Endodermal cell (in vitro differentiated cells): ENCODE measurements at regions not wholly inside any gene's neighbourhood (a gene's known extent, or its start where the extent isn't known, plus 50 kb on each side); places are given as distances from the start of the nearest gene placed in this dataset.

Source experiments
- DNase-seq: peaks from one replicate; pipeline ENCODE4 v3.0.0-alpha.2; 2017
- H3K27ac ChIP-seq: 2 replicates; pipeline ENCODE4 v1.5.1; 2013; ENCODE audit warnings: mild to moderate bottlenecking, low read depth, low read length, moderate library complexity
- H3K27me3 ChIP-seq: 2 replicates; pipeline ENCODE4 v1.6.1; 2013; ENCODE audit warnings: mild to moderate bottlenecking, low read length, moderate library complexity; ENCODE audit not compliant: insufficient read depth, control insufficient read depth, poor library complexity, severe bottlenecking
- H3K36me3 ChIP-seq: 2 replicates; pipeline ENCODE4 v1.7.0; 2013; ENCODE audit warnings: mild to moderate bottlenecking, low read length, moderate library complexity; ENCODE audit not compliant: control insufficient read depth, insufficient read depth
- H3K4me1 ChIP-seq: one replicate; pipeline ENCODE4 v1.7.0; 2013; ENCODE audit warnings: low read length; ENCODE audit not compliant: control insufficient read depth, insufficient read depth
- H3K4me3 ChIP-seq: 2 replicates; pipeline ENCODE4 v1.5.1; 2013; ENCODE audit warnings: mild to moderate bottlenecking, low read length, moderate library complexity
- H3K9ac ChIP-seq: 2 replicates; pipeline ENCODE4 v1.6.1; 2013; ENCODE audit warnings: mild to moderate bottlenecking, low read length, moderate library complexity; ENCODE audit not compliant: poor library complexity, severe bottlenecking; ENCODE audit errors: extremely low read depth
- H3K9me3 ChIP-seq: 2 replicates; pipeline ENCODE4 v1.6.1; 2013; ENCODE audit warnings: mild to moderate bottlenecking, low read length, moderate library complexity; ENCODE audit not compliant: control insufficient read depth
- H3K27ac Mint-ChIP-seq: 2 replicates; pipeline ENCODE4 v1.8.0; 2020; ENCODE audit warnings: mixed read lengths
- H3K27me3 Mint-ChIP-seq: 2 replicates; pipeline ENCODE4 v1.8.0; 2021; ENCODE audit warnings: mild to moderate bottlenecking, mixed read lengths; ENCODE audit not compliant: insufficient read depth
- H3K36me3 Mint-ChIP-seq: 2 replicates; pipeline ENCODE4 v1.8.0; 2020; ENCODE audit warnings: low read depth, mixed read lengths
- H3K4me1 Mint-ChIP-seq: 2 replicates; pipeline ENCODE4 v1.8.0; 2020; ENCODE audit warnings: mixed read lengths
- H3K4me3 Mint-ChIP-seq: 2 replicates; pipeline ENCODE4 v1.8.0; 2020; ENCODE audit warnings: mild to moderate bottlenecking, moderate library complexity, mixed read lengths
- H3K9me3 Mint-ChIP-seq: 2 replicates; pipeline ENCODE4 v1.8.0; 2020; ENCODE audit warnings: mild to moderate bottlenecking, mixed read lengths
- WGBS, 2 experiments: methylation state at CpG; one replicate each; pipeline versions ENCODE4 v1.1.5 to v1.1.7; 2013; ENCODE audit warnings: missing lambda C conversion rate in 2 of 2, mixed read lengths in 1 of 2; ENCODE audit not compliant: insufficient coverage in 1 of 2, insufficient read length in 1 of 2; 5-methylcytosine and 5-hydroxymethylcytosine counted together
- TF ChIP-seq, protein P1 (sequence below): fragments of 200-600 bp; sonication (generic); conservative IDR thresholded peaks from 2 replicates; pipeline ENCODE4 v1.5.0; 2021; ENCODE audit warnings: antibody characterized with exemption, mild to moderate bottlenecking

DNA sequence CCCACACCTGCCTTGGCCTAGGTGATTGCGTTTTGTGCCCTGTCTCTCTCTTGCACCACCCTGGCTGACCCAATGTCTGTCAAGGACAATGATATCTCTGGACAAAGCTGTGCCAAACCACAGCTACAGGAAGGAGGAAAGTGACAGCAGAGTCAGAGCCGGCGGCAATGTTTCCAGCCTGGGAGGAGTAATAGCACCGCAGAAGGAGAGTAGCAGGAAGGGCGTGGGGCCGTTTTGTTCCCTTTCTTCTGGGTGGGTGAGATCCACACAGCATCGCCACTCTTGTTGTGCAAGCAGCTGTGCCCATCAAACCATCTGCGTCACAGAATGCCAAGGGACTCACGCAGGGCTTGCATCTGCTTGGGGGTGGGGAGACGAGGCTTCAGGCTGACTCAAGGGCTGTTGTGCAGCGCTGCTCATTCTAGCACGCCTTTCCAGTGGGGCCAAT is 341.6 kb upstream of the AUTS2 start:
- WGBS, 2 experiments: 94 to 99% methylated on average over 11 to 12 of the region's 12 CpGs
- Histone ChIP-seq H3K27me3 (no peaks in the 10 kb centered on the region), H3K27ac (no peak overlapping the region), H3K36me3 (no peaks in the 10 kb centered on the region), H3K4me1 (no peaks in the 10 kb centered on the region), H3K4me3 (no peak overlapping the region), H3K9ac (no peak overlapping the region), H3K9me3 (no peaks in the 10 kb centered on the region)
- TF ChIP-seq, protein P1, sequence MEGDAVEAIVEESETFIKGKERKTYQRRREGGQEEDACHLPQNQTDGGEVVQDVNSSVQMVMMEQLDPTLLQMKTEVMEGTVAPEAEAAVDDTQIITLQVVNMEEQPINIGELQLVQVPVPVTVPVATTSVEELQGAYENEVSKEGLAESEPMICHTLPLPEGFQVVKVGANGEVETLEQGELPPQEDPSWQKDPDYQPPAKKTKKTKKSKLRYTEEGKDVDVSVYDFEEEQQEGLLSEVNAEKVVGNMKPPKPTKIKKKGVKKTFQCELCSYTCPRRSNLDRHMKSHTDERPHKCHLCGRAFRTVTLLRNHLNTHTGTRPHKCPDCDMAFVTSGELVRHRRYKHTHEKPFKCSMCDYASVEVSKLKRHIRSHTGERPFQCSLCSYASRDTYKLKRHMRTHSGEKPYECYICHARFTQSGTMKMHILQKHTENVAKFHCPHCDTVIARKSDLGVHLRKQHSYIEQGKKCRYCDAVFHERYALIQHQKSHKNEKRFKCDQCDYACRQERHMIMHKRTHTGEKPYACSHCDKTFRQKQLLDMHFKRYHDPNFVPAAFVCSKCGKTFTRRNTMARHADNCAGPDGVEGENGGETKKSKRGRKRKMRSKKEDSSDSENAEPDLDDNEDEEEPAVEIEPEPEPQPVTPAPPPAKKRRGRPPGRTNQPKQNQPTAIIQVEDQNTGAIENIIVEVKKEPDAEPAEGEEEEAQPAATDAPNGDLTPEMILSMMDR: no peak
- peaks cover 6% of the 10 kb centered on the region for H3K9me3 Mint-ChIP-seq
- DNase-seq: no peak
- peaks cover 42% of the 10 kb centered on the region for H3K27me3 Mint-ChIP-seq
- H3K4me1 Mint-ChIP-seq: peaks cover 1% of the 10 kb centered on the region
- H3K27ac Mint-ChIP-seq: no peak overlapping the region
- H3K4me3 Mint-ChIP-seq: no peak overlapping the region
- no peaks in the 10 kb centered on the region for H3K36me3 Mint-ChIP-seq

DNA sequence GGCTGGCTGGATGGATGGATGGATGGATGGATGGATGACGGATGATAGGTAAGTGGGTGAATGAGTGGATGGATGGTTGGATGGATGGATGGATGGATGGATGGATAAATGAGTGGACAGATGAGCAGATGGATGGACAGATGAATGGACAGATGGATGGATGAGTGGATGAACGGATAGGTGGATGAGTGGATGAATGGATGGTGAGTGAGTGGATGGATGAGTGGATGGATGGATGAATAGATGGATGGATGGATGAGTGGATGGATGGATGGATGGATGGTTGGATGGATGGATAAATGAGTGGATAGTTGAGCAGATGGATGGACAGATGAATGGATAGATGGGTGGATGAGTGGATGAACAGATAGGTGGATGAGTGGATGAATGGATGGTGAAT is 340.7 kb upstream of the AUTS2 start:
- no peaks in the 10 kb centered on the region for H3K9me3 Mint-ChIP-seq
- Histone ChIP-seq H3K4me3 (no peak overlapping the region), H3K27me3 (peaks cover under 1% of the 10 kb centered on the region), H3K9ac (no peak overlapping the region), H3K36me3 (no peaks in the 10 kb centered on the region), H3K9me3 (no peaks in the 10 kb centered on the region), H3K4me1 (no peaks in the 10 kb centered on the region), H3K27ac (no peak overlapping the region)
- no peak for DNase-seq
- WGBS, 2 experiments: 79 to 90% methylated on average over 2 of the region's 2 CpGs
- peaks cover 1% of the 10 kb centered on the region for H3K4me1 Mint-ChIP-seq
- H3K27me3 Mint-ChIP-seq: peaks cover 36% of the 10 kb centered on the region
- TF ChIP-seq, protein P1: no peak
- H3K4me3 Mint-ChIP-seq: no peak overlapping the region
- no peak overlapping the region for H3K27ac Mint-ChIP-seq
- no peaks in the 10 kb centered on the region for H3K36me3 Mint-ChIP-seq

DNA sequence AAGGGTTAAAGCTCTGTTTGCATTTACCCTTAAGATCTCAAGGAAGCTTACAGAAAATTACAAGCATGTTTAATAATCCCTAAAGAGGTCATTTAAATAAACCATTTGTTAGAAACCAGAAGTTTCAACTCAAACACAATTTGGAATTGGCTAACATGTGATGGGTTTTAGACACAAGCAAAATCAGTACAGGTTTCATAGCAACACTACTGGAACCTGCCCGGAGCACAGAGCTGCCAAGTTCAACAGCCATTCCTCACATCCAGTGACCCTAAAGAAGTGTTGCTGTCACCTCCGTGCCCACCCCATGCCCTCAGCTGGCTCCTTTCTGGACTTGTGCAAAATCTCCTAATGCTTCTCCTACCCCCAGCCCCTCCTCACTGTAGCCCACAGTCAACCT is 338.8 kb upstream of the AUTS2 start:
- no peak overlapping the region for H3K9ac ChIP-seq
- 88 to 90% methylated on average over 1 to 2 of the region's 2 CpGs for WGBS, 2 experiments
- H3K27ac ChIP-seq: no peak overlapping the region
- DNase-seq: no peak
- no peaks in the 10 kb centered on the region for H3K36me3 Mint-ChIP-seq
- H3K4me3 ChIP-seq: no peak overlapping the region
- no peak overlapping the region for H3K4me3 Mint-ChIP-seq
- H3K4me1 ChIP-seq: no peaks in the 10 kb centered on the region
- no peaks in the 10 kb centered on the region for H3K36me3 ChIP-seq
- peaks cover 1% of the 10 kb centered on the region for H3K4me1 Mint-ChIP-seq
- no peaks in the 10 kb centered on the region for H3K9me3 ChIP-seq
- TF ChIP-seq, protein P1: no peak
- no peak overlapping the region for H3K27ac Mint-ChIP-seq
- no peaks in the 10 kb centered on the region for H3K9me3 Mint-ChIP-seq
- H3K27me3 ChIP-seq: peaks cover 18% of the 10 kb centered on the region
- peaks cover 29% of the 10 kb centered on the region for H3K27me3 Mint-ChIP-seq
